ENCODE measurements at regions not wholly inside any gene's neighbourhood (a gene's known extent, or its start where the extent isn't known, plus 50 kb on each side); places are given as distances from the start of the nearest gene placed in this dataset.
"Not testable (repeated sequence)": the region's sequence is repeated elsewhere in the genome, so short reads cannot be mapped to it uniquely, and the experiment has no call there.

- Histone ChIP-seq H3K4me3 (ENCODE audit: low read length in 2 of 2) (no peak overlapping the region), H3K27ac (ENCODE audit: low read depth in 2 of 2, low read length in 2 of 2) (no peak overlapping the region), H3K9me3 (ENCODE audit: control insufficient read depth in 2 of 2, low read length in 2 of 2) (no peaks in the 10 kb centered on the region), H3K27me3 (ENCODE audit: control insufficient read depth in 2 of 2, insufficient read depth in 2 of 2, low read length in 2 of 2) (no peaks in the 10 kb centered on the region), H3K36me3 (ENCODE audit: control insufficient read depth in 2 of 2, insufficient read depth in 2 of 2, low read length in 2 of 2) (no peaks in the 10 kb centered on the region), H3K4me1 (ENCODE audit: control insufficient read depth in 2 of 2, insufficient read depth in 2 of 2, low read length in 2 of 2) (no peaks in the 10 kb centered on the region), H3K9ac (ENCODE audit: low read depth in 1 of 2, low read length in 2 of 2) (no peak overlapping the region)
Observed at GRCh38 chr18:28422577-28422976, 245.6 kb upstream of the CDH2 start.

GRCh38 chr18:28421950-28422349 is 245.0 kb upstream of the CDH2 start:
- H3K27ac ChIP-seq (ENCODE audit: low read depth in 2 of 2, low read length in 2 of 2); H3K9me3 ChIP-seq (ENCODE audit: control insufficient read depth in 2 of 2, low read length in 2 of 2); H3K36me3 ChIP-seq (ENCODE audit: control insufficient read depth in 2 of 2, insufficient read depth in 2 of 2, low read length in 2 of 2); H3K4me3 ChIP-seq (ENCODE audit: low read length in 2 of 2); H3K9ac ChIP-seq (ENCODE audit: low read depth in 1 of 2, low read length in 2 of 2); H3K27me3 ChIP-seq (ENCODE audit: control insufficient read depth in 2 of 2, insufficient read depth in 2 of 2, low read length in 2 of 2); H3K4me1 ChIP-seq (ENCODE audit: control insufficient read depth in 2 of 2, insufficient read depth in 2 of 2, low read length in 2 of 2): not testable (repeated sequence)

GRCh38 chr18:28412521-28412920 is 235.6 kb upstream of the CDH2 start:
- H3K4me3 ChIP-seq (ENCODE audit: low read length in 2 of 2): no peak overlapping the region
- H3K27me3 ChIP-seq (ENCODE audit: control insufficient read depth in 2 of 2, insufficient read depth in 2 of 2, low read length in 2 of 2): no peaks in the 10 kb centered on the region
- H3K27ac ChIP-seq (ENCODE audit: low read depth in 2 of 2, low read length in 2 of 2): no peak overlapping the region
- no peaks in the 10 kb centered on the region for H3K9me3 ChIP-seq (ENCODE audit: control insufficient read depth in 2 of 2, low read length in 2 of 2)
- H3K9ac ChIP-seq (ENCODE audit: low read depth in 1 of 2, low read length in 2 of 2): no peak overlapping the region
- no peaks in the 10 kb centered on the region for H3K36me3 ChIP-seq (ENCODE audit: control insufficient read depth in 2 of 2, insufficient read depth in 2 of 2, low read length in 2 of 2)
- no peaks in the 10 kb centered on the region for H3K4me1 ChIP-seq (ENCODE audit: control insufficient read depth in 2 of 2, insufficient read depth in 2 of 2, low read length in 2 of 2)

GRCh38 chr18:28411806-28412205 is 234.9 kb upstream of the CDH2 start:
- Histone ChIP-seq H3K4me3 (ENCODE audit: low read length in 2 of 2) (no peak overlapping the region), H3K4me1 (ENCODE audit: control insufficient read depth in 2 of 2, insufficient read depth in 2 of 2, low read length in 2 of 2) (no peaks in the 10 kb centered on the region), H3K27ac (ENCODE audit: low read depth in 2 of 2, low read length in 2 of 2) (no peak overlapping the region), H3K27me3 (ENCODE audit: control insufficient read depth in 2 of 2, insufficient read depth in 2 of 2, low read length in 2 of 2) (no peaks in the 10 kb centered on the region), H3K36me3 (ENCODE audit: control insufficient read depth in 2 of 2, insufficient read depth in 2 of 2, low read length in 2 of 2) (no peaks in the 10 kb centered on the region), H3K9me3 (ENCODE audit: control insufficient read depth in 2 of 2, low read length in 2 of 2) (no peaks in the 10 kb centered on the region), H3K9ac (ENCODE audit: low read depth in 1 of 2, low read length in 2 of 2) (no peak overlapping the region)

GRCh38 chr18:28409811-28410210 is 232.9 kb upstream of the CDH2 start:
- Histone ChIP-seq H3K9me3 (ENCODE audit: control insufficient read depth in 2 of 2, low read length in 2 of 2) (no peaks in the 10 kb centered on the region), H3K9ac (ENCODE audit: low read depth in 1 of 2, low read length in 2 of 2) (no peak overlapping the region), H3K36me3 (ENCODE audit: control insufficient read depth in 2 of 2, insufficient read depth in 2 of 2, low read length in 2 of 2) (no peaks in the 10 kb centered on the region), H3K4me3 (ENCODE audit: low read length in 2 of 2) (no peak overlapping the region), H3K27ac (ENCODE audit: low read depth in 2 of 2, low read length in 2 of 2) (no peak overlapping the region), H3K4me1 (ENCODE audit: control insufficient read depth in 2 of 2, insufficient read depth in 2 of 2, low read length in 2 of 2) (no peaks in the 10 kb centered on the region), H3K27me3 (ENCODE audit: control insufficient read depth in 2 of 2, insufficient read depth in 2 of 2, low read length in 2 of 2) (no peaks in the 10 kb centered on the region)

GRCh38 chr18:28408528-28408927 is 231.6 kb upstream of the CDH2 start:
- Histone ChIP-seq H3K27ac (ENCODE audit: low read depth in 2 of 2, low read length in 2 of 2) (no peak overlapping the region), H3K36me3 (ENCODE audit: control insufficient read depth in 2 of 2, insufficient read depth in 2 of 2, low read length in 2 of 2) (no peaks in the 10 kb centered on the region), H3K4me3 (ENCODE audit: low read length in 2 of 2) (no peak overlapping the region), H3K27me3 (ENCODE audit: control insufficient read depth in 2 of 2, insufficient read depth in 2 of 2, low read length in 2 of 2) (no peaks in the 10 kb centered on the region), H3K4me1 (ENCODE audit: control insufficient read depth in 2 of 2, insufficient read depth in 2 of 2, low read length in 2 of 2) (no peaks in the 10 kb centered on the region), H3K9me3 (ENCODE audit: control insufficient read depth in 2 of 2, low read length in 2 of 2) (peaks cover 0 to 2% of the 10 kb centered on the region in 2 donors), H3K9ac (ENCODE audit: low read depth in 1 of 2, low read length in 2 of 2) (no peak overlapping the region)

- Histone ChIP-seq H3K27me3 (ENCODE audit: control insufficient read depth in 2 of 2, insufficient read depth in 2 of 2, low read length in 2 of 2) (no peaks in the 10 kb centered on the region), H3K4me3 (ENCODE audit: low read length in 2 of 2) (no peak overlapping the region), H3K9ac (ENCODE audit: low read depth in 1 of 2, low read length in 2 of 2) (no peak overlapping the region), H3K9me3 (ENCODE audit: control insufficient read depth in 2 of 2, low read length in 2 of 2) (peaks cover 0 to 2% of the 10 kb centered on the region in 2 donors), H3K36me3 (ENCODE audit: control insufficient read depth in 2 of 2, insufficient read depth in 2 of 2, low read length in 2 of 2) (no peaks in the 10 kb centered on the region), H3K27ac (ENCODE audit: low read depth in 2 of 2, low read length in 2 of 2) (no peak overlapping the region), H3K4me1 (ENCODE audit: control insufficient read depth in 2 of 2, insufficient read depth in 2 of 2, low read length in 2 of 2) (no peaks in the 10 kb centered on the region)
Observed at GRCh38 chr18:28407681-28408080, 230.8 kb upstream of the CDH2 start.

GRCh38 chr18:28406533-28406932 is 229.6 kb upstream of the CDH2 start:
- Histone ChIP-seq H3K9me3 (ENCODE audit: control insufficient read depth in 2 of 2, low read length in 2 of 2) (peaks cover 0 to 2% of the 10 kb centered on the region in 2 donors), H3K36me3 (ENCODE audit: control insufficient read depth in 2 of 2, insufficient read depth in 2 of 2, low read length in 2 of 2) (no peaks in the 10 kb centered on the region), H3K4me1 (ENCODE audit: control insufficient read depth in 2 of 2, insufficient read depth in 2 of 2, low read length in 2 of 2) (no peaks in the 10 kb centered on the region), H3K9ac (ENCODE audit: low read depth in 1 of 2, low read length in 2 of 2) (no peak overlapping the region), H3K27me3 (ENCODE audit: control insufficient read depth in 2 of 2, insufficient read depth in 2 of 2, low read length in 2 of 2) (no peaks in the 10 kb centered on the region), H3K27ac (ENCODE audit: low read depth in 2 of 2, low read length in 2 of 2) (no peak overlapping the region), H3K4me3 (ENCODE audit: low read length in 2 of 2) (no peak overlapping the region)

GRCh38 chr18:28404694-28405093 is 227.8 kb upstream of the CDH2 start:
- no peak overlapping the region for H3K9ac ChIP-seq (ENCODE audit: low read depth in 1 of 2, low read length in 2 of 2)
- peaks cover 0 to 2% of the 10 kb centered on the region in 2 donors for H3K9me3 ChIP-seq (ENCODE audit: control insufficient read depth in 2 of 2, low read length in 2 of 2)
- no peak overlapping the region for H3K27ac ChIP-seq (ENCODE audit: low read depth in 2 of 2, low read length in 2 of 2)
- no peak overlapping the region for H3K4me3 ChIP-seq (ENCODE audit: low read length in 2 of 2)
- no peaks in the 10 kb centered on the region for H3K4me1 ChIP-seq (ENCODE audit: control insufficient read depth in 2 of 2, insufficient read depth in 2 of 2, low read length in 2 of 2)
- H3K36me3 ChIP-seq (ENCODE audit: control insufficient read depth in 2 of 2, insufficient read depth in 2 of 2, low read length in 2 of 2): no peaks in the 10 kb centered on the region
- no peaks in the 10 kb centered on the region for H3K27me3 ChIP-seq (ENCODE audit: control insufficient read depth in 2 of 2, insufficient read depth in 2 of 2, low read length in 2 of 2)

GRCh38 chr18:28399781-28400362 is 222.9 kb upstream of the CDH2 start:
- Histone ChIP-seq H3K4me1 (ENCODE audit: control insufficient read depth in 2 of 2, insufficient read depth in 2 of 2, low read length in 2 of 2) (no peaks in the 10 kb centered on the region), H3K4me3 (ENCODE audit: low read length in 2 of 2) (no peak overlapping the region), H3K27me3 (ENCODE audit: control insufficient read depth in 2 of 2, insufficient read depth in 2 of 2, low read length in 2 of 2) (no peaks in the 10 kb centered on the region), H3K27ac (ENCODE audit: low read depth in 2 of 2, low read length in 2 of 2) (no peak overlapping the region), H3K36me3 (ENCODE audit: control insufficient read depth in 2 of 2, insufficient read depth in 2 of 2, low read length in 2 of 2) (no peaks in the 10 kb centered on the region), H3K9me3 (ENCODE audit: control insufficient read depth in 2 of 2, low read length in 2 of 2) (peaks cover 0 to 2% of the 10 kb centered on the region in 2 donors), H3K9ac (ENCODE audit: low read depth in 1 of 2, low read length in 2 of 2) (no peak overlapping the region)

- H3K27ac ChIP-seq (ENCODE audit: low read depth in 2 of 2, low read length in 2 of 2): no peak overlapping the region
- no peak overlapping the region for H3K9ac ChIP-seq (ENCODE audit: low read depth in 1 of 2, low read length in 2 of 2)
- H3K36me3 ChIP-seq (ENCODE audit: control insufficient read depth in 2 of 2, insufficient read depth in 2 of 2, low read length in 2 of 2): no peaks in the 10 kb centered on the region
- H3K4me1 ChIP-seq (ENCODE audit: control insufficient read depth in 2 of 2, insufficient read depth in 2 of 2, low read length in 2 of 2): no peaks in the 10 kb centered on the region
- no peaks in the 10 kb centered on the region for H3K27me3 ChIP-seq (ENCODE audit: control insufficient read depth in 2 of 2, insufficient read depth in 2 of 2, low read length in 2 of 2)
- H3K9me3 ChIP-seq (ENCODE audit: control insufficient read depth in 2 of 2, low read length in 2 of 2): no peaks in the 10 kb centered on the region
- H3K4me3 ChIP-seq (ENCODE audit: low read length in 2 of 2): no peak overlapping the region
Observed at GRCh38 chr18:28398471-28398870, 221.5 kb upstream of the CDH2 start.

All from mucosa of rectum (tissue), 2 donors.